HUES6 (cell line): ENCODE measurements at regions not wholly inside any gene's neighbourhood (a gene's known extent, or its start where the extent isn't known, plus 50 kb on each side); places are given as distances from the start of the nearest gene placed in this dataset.
"Not testable (repeated sequence)": the region's sequence is repeated elsewhere in the genome, so short reads cannot be mapped to it uniquely, and the experiment has no call there.

Experiments
- H3K27ac ChIP-seq: 2 replicates; pipeline ENCODE4 v1.7.0; 2013; ENCODE audit warnings: low read depth, mild to moderate bottlenecking, low read length, inconsistent platforms
- H3K27me3 ChIP-seq: 2 replicates; pipeline ENCODE4 v1.6.1; 2013; ENCODE audit warnings: low read length; ENCODE audit not compliant: control insufficient read depth, insufficient read depth
- H3K36me3 ChIP-seq: 2 replicates; pipeline ENCODE4 v1.6.1; 2013; ENCODE audit warnings: low read length; ENCODE audit not compliant: control insufficient read depth, insufficient read depth
- H3K4me1 ChIP-seq: 2 replicates; pipeline ENCODE4 v1.6.1; 2013; ENCODE audit warnings: low read length; ENCODE audit not compliant: control insufficient read depth, insufficient read depth
- H3K4me3 ChIP-seq: 2 replicates; pipeline ENCODE4 v1.5.1; 2013; ENCODE audit warnings: low read depth, low read length
- H3K9ac ChIP-seq: one replicate; pipeline ENCODE4 v1.6.1; 2013; ENCODE audit warnings: mild to moderate bottlenecking, low read length
- H3K9me3 ChIP-seq: 2 replicates; pipeline ENCODE4 v1.6.1; 2013; ENCODE audit warnings: low read depth, low read length; ENCODE audit not compliant: control insufficient read depth, insufficient read depth

GRCh38 chr6:12621754-12622153 lies 94.8 kb upstream of the PHACTR1 start:
- Histone ChIP-seq H3K27me3 (no peaks in the 10 kb centered on the region), H3K36me3 (no peaks in the 10 kb centered on the region), H3K4me3 (no peak overlapping the region), H3K27ac (no peak overlapping the region), H3K9ac (no peak overlapping the region), H3K9me3 (peaks cover 2% of the 10 kb centered on the region; the same call in 1 of the 2 replicates), H3K4me1 (no peaks in the 10 kb centered on the region)

GRCh38 chr6:12622566-12622965 lies 94.0 kb upstream of the PHACTR1 start:
- Histone ChIP-seq H3K27me3 (no peaks in the 10 kb centered on the region), H3K4me3 (no peak overlapping the region), H3K9me3 (peaks cover 2% of the 10 kb centered on the region; the same call in 1 of the 2 replicates), H3K9ac (no peak overlapping the region), H3K36me3 (no peaks in the 10 kb centered on the region), H3K27ac (no peak overlapping the region), H3K4me1 (no peaks in the 10 kb centered on the region)

DNA sequence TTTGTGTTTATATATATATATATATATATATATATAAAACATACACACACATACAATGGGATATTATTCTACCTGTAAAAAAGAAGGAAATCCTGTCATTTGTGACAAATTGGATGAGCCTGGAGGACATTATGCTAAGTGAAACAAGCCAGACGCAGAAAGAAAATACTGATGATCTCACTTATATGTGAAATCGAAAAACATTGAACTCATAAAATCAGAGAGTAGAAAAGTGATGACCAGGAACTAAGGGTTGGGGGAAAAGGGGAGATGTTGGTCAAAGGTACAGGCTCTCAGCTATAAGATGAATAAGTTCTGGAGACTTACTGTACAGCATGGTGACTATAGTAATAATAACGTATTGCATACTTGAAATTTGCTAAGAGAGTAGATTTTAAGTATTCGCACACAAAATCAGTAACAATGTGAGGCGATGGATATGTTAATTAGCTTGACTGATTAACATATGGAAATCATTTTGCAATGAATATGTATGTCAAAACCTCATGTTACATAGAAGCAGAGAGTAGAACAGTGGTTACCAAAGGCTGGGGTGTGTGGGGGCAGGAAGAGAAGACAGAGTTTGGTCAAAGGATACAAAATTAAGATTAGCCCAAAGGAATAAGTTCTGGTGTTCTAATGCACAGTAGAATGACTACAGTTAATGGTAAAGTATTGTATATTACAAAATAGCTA lies 92.3 kb upstream of the PHACTR1 start:
- H3K27me3 ChIP-seq, result no peaks in the 10 kb centered on the region
- H3K4me1 ChIP-seq, result no peaks in the 10 kb centered on the region
- no peak overlapping the region for H3K27ac ChIP-seq
- no peak overlapping the region for H3K9ac ChIP-seq
- no peaks in the 10 kb centered on the region for H3K36me3 ChIP-seq
- H3K4me3 ChIP-seq, result no peak overlapping the region
- H3K9me3 ChIP-seq, result peaks cover 2% of the 10 kb centered on the region; the same call in 1 of the 2 replicates

DNA sequence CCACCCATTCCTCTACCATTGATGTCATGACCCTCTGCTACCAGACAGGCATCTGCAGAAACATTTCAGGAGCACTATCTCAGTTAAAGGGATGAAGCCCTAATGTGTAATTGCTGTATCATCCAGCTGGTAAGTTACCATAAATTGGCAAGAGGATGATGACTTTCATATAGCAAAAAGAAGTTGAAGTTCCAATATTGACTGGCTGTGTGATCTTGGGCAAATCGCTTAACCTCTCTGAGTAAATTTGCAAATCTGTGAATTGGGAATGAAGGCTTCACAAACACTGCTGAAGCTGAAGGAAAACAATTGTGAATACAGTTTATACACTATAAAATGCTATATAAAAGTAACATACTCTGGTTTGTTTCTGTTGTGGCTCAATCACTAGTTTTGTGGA lies 89.5 kb upstream of the PHACTR1 start:
- Histone ChIP-seq H3K9me3 (peaks cover 2% of the 10 kb centered on the region; the same call in 1 of the 2 replicates), H3K27ac (no peak overlapping the region), H3K4me3 (no peak overlapping the region), H3K36me3 (no peaks in the 10 kb centered on the region), H3K27me3 (no peaks in the 10 kb centered on the region), H3K4me1 (no peaks in the 10 kb centered on the region), H3K9ac (no peak overlapping the region)

- Histone ChIP-seq H3K27ac (no peak overlapping the region), H3K4me3 (no peak overlapping the region), H3K9ac (no peak overlapping the region), H3K36me3 (no peaks in the 10 kb centered on the region), H3K4me1 (no peaks in the 10 kb centered on the region), H3K27me3 (no peaks in the 10 kb centered on the region), H3K9me3 (peaks cover 2% of the 10 kb centered on the region; the same call in 1 of the 2 replicates)
Observed at GRCh38 chr6:12628327-12628726, 88.2 kb upstream of the PHACTR1 start.

GRCh38 chr6:12633746-12634145 lies 82.8 kb upstream of the PHACTR1 start:
- not testable (repeated sequence) for H3K27ac ChIP-seq, H3K4me1 ChIP-seq, H3K36me3 ChIP-seq, H3K27me3 ChIP-seq, H3K9ac ChIP-seq, H3K9me3 ChIP-seq, H3K4me3 ChIP-seq

GRCh38 chr6:12635375-12635774 lies 81.2 kb upstream of the PHACTR1 start:
- Histone ChIP-seq H3K36me3 (no peaks in the 10 kb centered on the region), H3K4me1 (no peaks in the 10 kb centered on the region; the same call in 1 of the 2 replicates), H3K9me3 (no peaks in the 10 kb centered on the region), H3K9ac (no peak overlapping the region), H3K27ac (no peak overlapping the region), H3K27me3 (no peaks in the 10 kb centered on the region), H3K4me3 (no peak overlapping the region)

- Histone ChIP-seq H3K27me3 (no peaks in the 10 kb centered on the region), H3K4me1 (no peaks in the 10 kb centered on the region; the same call in 1 of the 2 replicates), H3K9me3 (0 out of 2 replicates have a peak, but pooled peaks cover 3% of the 10 kb centered on the region), H3K4me3 (no peak overlapping the region), H3K27ac (no peak overlapping the region), H3K36me3 (no peaks in the 10 kb centered on the region), H3K9ac (no peak overlapping the region)
Observed at GRCh38 chr6:12635813-12636212, 80.8 kb upstream of the PHACTR1 start.

DNA sequence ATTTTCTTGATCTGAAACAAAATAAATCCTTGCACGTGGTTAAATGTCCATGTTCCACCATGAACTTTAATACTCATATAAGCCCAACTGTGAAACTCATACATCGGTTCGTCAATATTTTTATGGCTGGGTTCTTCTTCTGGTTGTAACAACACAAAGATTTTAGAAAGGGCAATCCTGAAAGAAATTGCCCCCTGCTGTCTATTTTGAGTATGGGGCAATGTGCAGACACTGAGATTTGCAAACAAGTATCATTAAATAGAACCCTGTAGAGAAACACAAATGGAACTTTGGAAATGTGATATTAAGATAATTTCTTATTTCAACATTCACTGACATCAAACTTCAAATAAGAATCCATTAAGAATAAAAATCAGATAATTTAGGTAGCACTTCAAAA lies 80.2 kb upstream of the PHACTR1 start:
- Histone ChIP-seq H3K4me3 (no peak overlapping the region), H3K9ac (no peak overlapping the region), H3K27ac (no peak overlapping the region), H3K9me3 (0 out of 2 replicates have a peak, but pooled peaks cover 3% of the 10 kb centered on the region), H3K27me3 (no peaks in the 10 kb centered on the region), H3K36me3 (no peaks in the 10 kb centered on the region), H3K4me1 (no peaks in the 10 kb centered on the region; the same call in 1 of the 2 replicates)

GRCh38 chr6:12637960-12638641 lies 78.5 kb upstream of the PHACTR1 start:
- H3K27ac ChIP-seq, result no peak overlapping the region
- H3K9ac ChIP-seq, result no peak overlapping the region
- 0 out of 2 replicates have a peak, but pooled peaks cover 3% of the 10 kb centered on the region for H3K9me3 ChIP-seq
- no peaks in the 10 kb centered on the region; the same call in 1 of the 2 replicates for H3K4me1 ChIP-seq
- no peak overlapping the region for H3K4me3 ChIP-seq
- no peaks in the 10 kb centered on the region for H3K27me3 ChIP-seq
- H3K36me3 ChIP-seq, result no peaks in the 10 kb centered on the region

- Histone ChIP-seq H3K27me3 (no peaks in the 10 kb centered on the region), H3K9me3 (0 out of 2 replicates have a peak, but pooled peaks cover 3% of the 10 kb centered on the region), H3K4me3 (no peak overlapping the region), H3K36me3 (no peaks in the 10 kb centered on the region), H3K27ac (no peak overlapping the region), H3K9ac (no peak overlapping the region), H3K4me1 (no peaks in the 10 kb centered on the region; the same call in 1 of the 2 replicates)
Observed at GRCh38 chr6:12640438-12640837, 76.1 kb upstream of the PHACTR1 start.
